Ectodermal cell (in vitro differentiated cells): ENCODE measurements at regions not wholly inside any gene's neighbourhood (a gene's known extent, or its start where the extent isn't known, plus 50 kb on each side); places are given as distances from the start of the nearest gene placed in this dataset.

ENCODE experiments used
- H3K27ac ChIP-seq: 2 replicates; pipeline ENCODE4 v1.7.0; 2013; ENCODE audit warnings: mild to moderate bottlenecking, low read depth, low read length; ENCODE audit not compliant: insufficient read depth, poor library complexity, severe bottlenecking
- H3K27me3 ChIP-seq: 2 replicates; pipeline ENCODE4 v1.7.0; 2013; ENCODE audit warnings: mild to moderate bottlenecking, low read length; ENCODE audit not compliant: insufficient read depth, control insufficient read depth, poor library complexity, severe bottlenecking
- H3K36me3 ChIP-seq: one replicate; pipeline ENCODE4 v1.7.0; 2013; ENCODE audit warnings: low read length; ENCODE audit not compliant: control insufficient read depth, insufficient read depth
- H3K4me1 ChIP-seq: one replicate; pipeline ENCODE4 v1.7.0; 2013; ENCODE audit warnings: low read length; ENCODE audit not compliant: control insufficient read depth, insufficient read depth
- H3K4me3 ChIP-seq: 2 replicates; pipeline ENCODE4 v1.7.0; 2013; ENCODE audit warnings: low read depth, low read length, control low read depth; ENCODE audit not compliant: insufficient read depth
- H3K9me3 ChIP-seq: 2 replicates; pipeline ENCODE4 v1.7.0; 2013; ENCODE audit warnings: mild to moderate bottlenecking, low read length, moderate library complexity; ENCODE audit not compliant: control insufficient read depth
- WGBS, 2 experiments: methylation state at CpG; one replicate each; pipeline ENCODE4 v1.1.7; 2013; ENCODE audit warnings: missing lambda C conversion rate in 2 of 2; 5-methylcytosine and 5-hydroxymethylcytosine counted together

GRCh38 chr14:36083317-36083716 is 93.2 kb downstream of the PTCSC3 start:
- H3K36me3 ChIP-seq: no peaks in the 10 kb centered on the region
- 81 to 97% methylated on average over 1 of the region's 1 CpG for WGBS, 2 experiments
- no peak overlapping the region for H3K4me3 ChIP-seq

DNA sequence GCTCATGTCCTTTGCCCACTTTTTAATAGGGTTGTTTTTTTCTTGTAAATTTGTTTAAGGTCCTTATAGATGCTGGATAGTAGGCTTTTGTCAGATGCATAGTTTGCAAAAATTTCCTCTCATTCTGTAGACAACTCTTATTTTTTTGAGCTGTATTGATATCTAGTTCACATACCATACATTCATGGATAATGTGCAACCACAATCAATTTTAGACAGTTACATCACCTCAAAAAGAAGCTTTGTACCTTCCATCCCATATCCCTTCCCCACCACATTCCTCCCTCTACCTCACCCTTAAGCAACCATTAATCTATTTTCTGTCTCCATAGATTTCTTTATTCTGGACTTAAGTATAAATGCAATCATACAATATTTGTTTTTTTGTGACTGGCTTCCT is 98.4 kb downstream of the PTCSC3 start:
- no peaks in the 10 kb centered on the region for H3K27me3 ChIP-seq

More at GRCh38 chr14:36083317-36083716, 93.2 kb downstream of the PTCSC3 start:
- Histone ChIP-seq H3K9me3 (no peaks in the 10 kb centered on the region), H3K4me1 (no peaks in the 10 kb centered on the region), H3K27me3 (no peaks in the 10 kb centered on the region), H3K27ac (no peak overlapping the region)

DNA sequence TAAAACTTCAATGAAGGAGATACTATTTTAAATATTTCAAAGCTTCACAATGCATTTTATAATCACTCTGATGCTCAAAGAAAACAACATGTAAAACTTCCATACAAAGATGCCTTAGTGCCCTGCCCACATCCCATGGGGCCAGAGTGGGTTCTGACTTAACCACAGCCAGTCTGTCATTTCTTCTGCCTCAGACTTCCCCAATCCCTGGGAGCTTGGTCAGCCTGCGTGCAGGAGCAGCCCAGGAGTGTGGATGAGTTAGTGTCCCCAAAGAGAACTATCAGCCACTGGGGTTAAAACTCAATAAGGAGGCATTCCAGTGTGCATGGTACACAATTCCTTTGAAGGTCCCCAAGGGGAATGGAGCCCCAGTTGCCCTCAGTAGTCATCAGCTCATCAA is 100.3 kb downstream of the PTCSC3 start:
- no peaks in the 10 kb centered on the region for H3K4me1 ChIP-seq
- WGBS, 2 experiments: 81 to 100% methylated on average over 1 of the region's 1 CpG
- no peaks in the 10 kb centered on the region for H3K36me3 ChIP-seq
- no peaks in the 10 kb centered on the region for H3K27me3 ChIP-seq
- no peak overlapping the region for H3K4me3 ChIP-seq
- no peak overlapping the region for H3K27ac ChIP-seq
- H3K9me3 ChIP-seq: no peaks in the 10 kb centered on the region

More for the DNA sequence above, 98.4 kb downstream of the PTCSC3 start:
- Histone ChIP-seq H3K36me3 (no peaks in the 10 kb centered on the region), H3K27ac (no peak overlapping the region), H3K4me1 (no peaks in the 10 kb centered on the region), H3K9me3 (no peaks in the 10 kb centered on the region), H3K4me3 (no peak overlapping the region)

DNA sequence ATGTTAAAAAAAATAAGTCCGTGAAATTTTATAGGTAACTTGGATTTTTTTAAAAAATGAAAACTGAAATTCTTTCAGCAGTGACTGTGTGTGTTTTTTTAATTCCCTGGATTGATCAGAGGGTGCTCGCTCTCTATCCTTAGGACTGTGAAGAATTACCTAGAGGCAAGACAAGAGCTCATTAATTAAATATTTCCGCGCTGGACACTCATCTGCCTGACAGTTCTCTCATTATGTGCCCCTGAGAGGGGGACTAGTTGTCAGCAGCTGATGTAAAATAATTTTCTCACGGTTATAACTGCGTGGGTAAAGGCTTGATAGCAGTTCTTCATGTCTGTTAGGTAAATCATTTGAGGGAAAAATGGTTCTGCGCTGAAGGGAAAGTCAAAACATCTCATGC is 101.3 kb downstream of the PTCSC3 start:
- Histone ChIP-seq H3K27ac (no peak overlapping the region), H3K9me3 (no peaks in the 10 kb centered on the region), H3K27me3 (no peaks in the 10 kb centered on the region), H3K36me3 (no peaks in the 10 kb centered on the region), H3K4me1 (no peaks in the 10 kb centered on the region), H3K4me3 (no peak overlapping the region)
- WGBS, 2 experiments: 95 to 96% methylated on average over 7 of the region's 7 CpGs

GRCh38 chr14:36070720-36071043 is 105.8 kb downstream of the PTCSC3 start:
- H3K9me3 ChIP-seq: no peaks in the 10 kb centered on the region
- no peak overlapping the region for H3K27ac ChIP-seq
- H3K27me3 ChIP-seq: no peaks in the 10 kb centered on the region
- WGBS, 2 experiments: 43 to 64% methylated on average over 2 to 4 of the region's 4 CpGs
- no peaks in the 10 kb centered on the region for H3K4me1 ChIP-seq
- no peak overlapping the region for H3K4me3 ChIP-seq
- no peaks in the 10 kb centered on the region for H3K36me3 ChIP-seq

- no peaks in the 10 kb centered on the region for H3K36me3 ChIP-seq
- 31 to 43% methylated on average over 7 to 8 of the region's 8 CpGs for WGBS, 2 experiments
Measured at GRCh38 chr14:36070031-36070719, 106.3 kb downstream of the PTCSC3 start.

DNA sequence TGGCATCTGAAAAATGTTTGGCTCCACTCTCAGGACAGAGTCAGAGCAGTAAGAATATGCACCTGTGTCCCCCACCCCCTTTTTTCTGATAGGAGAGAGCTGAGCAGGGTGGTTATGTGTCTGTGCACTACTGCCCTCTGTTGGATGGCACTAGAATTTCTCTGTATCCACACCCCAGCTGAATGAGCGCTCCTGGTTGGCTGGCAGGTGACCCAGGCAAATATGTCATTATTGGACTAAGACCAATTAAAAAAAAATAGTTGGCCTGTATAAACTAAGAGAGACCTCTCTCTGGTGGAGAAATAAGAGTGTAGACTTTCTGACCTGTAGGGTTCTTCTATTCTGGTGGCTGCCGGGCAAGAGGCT is 107.0 kb downstream of the PTCSC3 start:
- Histone ChIP-seq H3K27ac (no peak overlapping the region), H3K36me3 (no peaks in the 10 kb centered on the region), H3K9me3 (no peaks in the 10 kb centered on the region), H3K27me3 (no peaks in the 10 kb centered on the region), H3K4me1 (no peaks in the 10 kb centered on the region), H3K4me3 (no peak overlapping the region)
- 54 to 67% methylated on average over 2 of the region's 2 CpGs for WGBS, 2 experiments

More at GRCh38 chr14:36070031-36070719, 106.3 kb downstream of the PTCSC3 start:
- H3K27ac ChIP-seq: no peak overlapping the region
- H3K4me3 ChIP-seq: no peak overlapping the region
- H3K9me3 ChIP-seq: no peaks in the 10 kb centered on the region
- no peaks in the 10 kb centered on the region for H3K27me3 ChIP-seq
- no peaks in the 10 kb centered on the region for H3K4me1 ChIP-seq

- no peak overlapping the region for H3K4me3 ChIP-seq
- no peaks in the 10 kb centered on the region for H3K36me3 ChIP-seq
- no peaks in the 10 kb centered on the region for H3K27me3 ChIP-seq
- 81 to 83% methylated on average over 10 to 11 of the region's 11 CpGs for WGBS, 2 experiments
- no peaks in the 10 kb centered on the region for H3K9me3 ChIP-seq
- no peaks in the 10 kb centered on the region for H3K4me1 ChIP-seq
- H3K27ac ChIP-seq: no peak overlapping the region
Measured at GRCh38 chr14:36068777-36069534, 107.6 kb downstream of the PTCSC3 start.

- WGBS, 2 experiments: 92 to 96% methylated on average over 4 of the region's 4 CpGs
Measured at GRCh38 chr14:36067428-36068187, 108.9 kb downstream of the PTCSC3 start.

DNA sequence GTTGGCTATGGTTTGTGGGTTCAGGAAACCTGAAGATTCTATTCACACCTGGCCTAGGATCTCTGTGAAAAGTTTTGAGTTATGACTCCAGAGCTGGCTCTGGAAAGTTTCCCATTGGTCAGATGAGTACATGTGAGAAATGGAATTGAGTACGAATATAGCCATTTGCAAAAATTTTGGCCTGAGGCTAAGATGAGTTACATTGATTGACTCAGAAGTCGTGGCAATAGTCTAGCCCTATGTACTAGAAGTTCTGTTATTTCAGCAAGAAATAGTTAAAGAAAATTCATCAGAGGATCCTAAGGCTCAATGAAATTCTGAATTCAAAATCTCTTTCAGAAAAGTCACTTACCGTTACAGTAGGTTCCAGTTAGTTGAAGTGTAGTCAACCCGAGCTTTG is 109.9 kb downstream of the PTCSC3 start:
- Histone ChIP-seq H3K27ac (no peak overlapping the region), H3K36me3 (no peaks in the 10 kb centered on the region), H3K27me3 (no peaks in the 10 kb centered on the region), H3K9me3 (no peaks in the 10 kb centered on the region), H3K4me3 (no peak overlapping the region), H3K4me1 (no peaks in the 10 kb centered on the region)
- WGBS, 2 experiments: 94 to 96% methylated on average over 4 of the region's 4 CpGs

More at GRCh38 chr14:36067428-36068187, 108.9 kb downstream of the PTCSC3 start:
- Histone ChIP-seq H3K36me3 (no peaks in the 10 kb centered on the region), H3K27ac (no peak overlapping the region), H3K4me3 (no peak overlapping the region), H3K27me3 (no peaks in the 10 kb centered on the region), H3K9me3 (no peaks in the 10 kb centered on the region), H3K4me1 (no peaks in the 10 kb centered on the region)
